A673 (cell line): ENCODE measurements at regions not wholly inside any gene's neighbourhood (a gene's known extent, or its start where the extent isn't known, plus 50 kb on each side); places are given as distances from the start of the nearest gene placed in this dataset.

Experiments used
- BruUV-seq: library from RNA; stranded (reverse); fragments of 400-500 nt; replicated peaks from 2 replicates; lab custom pipeline; 2021; lab: Mats Ljungman, UMichigan
- CTCF ChIA-PET: fragments of 300-600 bp; sonication (Branson Sonifier 250); formaldehyde crosslinking; loops from one replicate; lab custom pipeline; 2022; ENCODE audit warnings: antibody characterized with exemption; lab: Charles Lee
- POLR2A ChIA-PET: fragments of 300-600 bp; sonication (Branson Sonifier 250); formaldehyde crosslinking; loops from one replicate; lab custom pipeline; 2022; ENCODE audit warnings: antibody characterized with exemption; ENCODE audit not compliant: low non-redundant PET; lab: Charles Lee
- DNase-seq: peaks from one replicate; pipeline ENCODE4 v3.0.0-alpha.2; 2015; ENCODE audit warnings: low spot score
- H3K27ac ChIP-seq: fragments of 200-600 bp; sonication (generic); 2 replicates; pipeline ENCODE4 v1.5.1; 2016; ENCODE audit warnings: mixed run types, low read depth, mild to moderate bottlenecking, mixed read lengths, antibody characterized with exemption, low read length; ENCODE audit not compliant: poor library complexity, severe bottlenecking
- H3K27me3 ChIP-seq: fragments of 200-600 bp; sonication (generic); replicated peaks from 2 replicates; pipeline ENCODE4 v1.6.1; 2017; ENCODE audit warnings: mixed run types, low read depth, mild to moderate bottlenecking, mixed read lengths, antibody characterized with exemption, low read length; ENCODE audit not compliant: insufficient read depth, poor library complexity
- H3K36me3 ChIP-seq: fragments of 200-600 bp; sonication (generic); 2 replicates; pipeline ENCODE4 v1.6.1; 2016; ENCODE audit warnings: mixed run types, mild to moderate bottlenecking, mixed read lengths, antibody characterized with exemption, low read length; ENCODE audit not compliant: insufficient read depth, poor library complexity, severe bottlenecking
- H3K4me1 ChIP-seq: fragments of 200-600 bp; sonication (generic); 2 replicates; pipeline ENCODE4 v1.6.1; 2017; ENCODE audit warnings: mixed run types, mild to moderate bottlenecking, mixed read lengths, antibody characterized with exemption, low read length; ENCODE audit not compliant: insufficient read depth, poor library complexity, severe bottlenecking
- H3K4me3 ChIP-seq: fragments of 200-600 bp; sonication (generic); 2 replicates; pipeline ENCODE4 v1.5.1; 2016; ENCODE audit warnings: low read depth, mixed run types, mild to moderate bottlenecking, mixed read lengths, low read length; ENCODE audit not compliant: poor library complexity, severe bottlenecking
- H3K9me3 ChIP-seq: fragments of 200-600 bp; sonication (generic); 2 replicates; pipeline ENCODE4 v1.6.1; 2016; ENCODE audit warnings: mixed run types, low read depth, mild to moderate bottlenecking, mixed read lengths, antibody characterized with exemption, low read length; ENCODE audit not compliant: poor library complexity, severe bottlenecking
- CTCF ChIP-seq: fragments of 300-800, 200-600 bp; sonication (generic); conservative IDR thresholded peaks from 2 replicates; pipeline ENCODE4 v1.5.1; 2017; ENCODE audit warnings: low read depth, mild to moderate bottlenecking, antibody characterized with exemption, low read length, moderate library complexity, mixed read lengths
- EZH2 ChIP-seq: fragments of 200-600 bp; sonication (generic); IDR thresholded peaks from 2 replicates; pipeline ENCODE4 v1.6.1; 2017; ENCODE audit warnings: borderline replicate concordance, low read depth, mild to moderate bottlenecking, mixed read lengths, antibody characterized with exemption, low read length; ENCODE audit not compliant: poor library complexity, severe bottlenecking
- intact Hi-C: fragments of 100-400 bp; cut with micrococcal nuclease; formaldehyde crosslinking; loops from one replicate; pipeline ENCODE4 v1.10.0; 2022; ENCODE audit not compliant: unreplicated experiment

GRCh38 chr18:2002151-2002550 is 569.2 kb downstream of the METTL4 start:
- H3K36me3 ChIP-seq = no peaks in the 10 kb centered on the region
- intact Hi-C loops = no loop called here
- H3K27ac ChIP-seq = no peak overlapping the region
- peaks cover 18% of the 10 kb centered on the region for H3K27me3 ChIP-seq
- no TSS peak for BruUV-seq
- ChIA-PET POLR2A (no interaction called here), CTCF (no interaction called here)
- no peaks in the 10 kb centered on the region for H3K4me1 ChIP-seq
- no peak for DNase-seq
- no peak overlapping the region for H3K4me3 ChIP-seq
- no peaks in the 10 kb centered on the region for H3K9me3 ChIP-seq
- TF ChIP-seq CTCF (no peak), EZH2 (no peak)

GRCh38 chr18:2002604-2003003 is 568.7 kb downstream of the METTL4 start:
- H3K4me3 ChIP-seq = no peak overlapping the region
- intact Hi-C loops = no loop called here
- no peak for DNase-seq
- no peaks in the 10 kb centered on the region for H3K9me3 ChIP-seq
- BruUV-seq = no TSS peak
- no peak for TF ChIP-seq EZH2
- TF ChIP-seq CTCF = no peak
- H3K4me1 ChIP-seq = no peaks in the 10 kb centered on the region
- H3K36me3 ChIP-seq = no peaks in the 10 kb centered on the region
- H3K27me3 ChIP-seq = peaks cover 14% of the 10 kb centered on the region
- ChIA-PET POLR2A (no interaction called here), CTCF (no interaction called here)
- no peak overlapping the region for H3K27ac ChIP-seq

GRCh38 chr18:2009942-2010697 is 561.2 kb downstream of the METTL4 start:
- Histone ChIP-seq H3K27me3 (no peaks in the 10 kb centered on the region), H3K36me3 (no peaks in the 10 kb centered on the region), H3K4me3 (no peak overlapping the region), H3K9me3 (no peaks in the 10 kb centered on the region), H3K27ac (no peak overlapping the region), H3K4me1 (no peaks in the 10 kb centered on the region)
- ChIA-PET CTCF (no interaction called here), POLR2A (no interaction called here)
- no peak for DNase-seq
- intact Hi-C loops = no loop called here
- no TSS peak for BruUV-seq
- TF ChIP-seq EZH2 (no peak), CTCF (no peak)
